ENCODE measurements at regions not wholly inside any gene's neighbourhood (a gene's known extent, or its start where the extent isn't known, plus 50 kb on each side); places are given as distances from the start of the nearest gene placed in this dataset.

DNA sequence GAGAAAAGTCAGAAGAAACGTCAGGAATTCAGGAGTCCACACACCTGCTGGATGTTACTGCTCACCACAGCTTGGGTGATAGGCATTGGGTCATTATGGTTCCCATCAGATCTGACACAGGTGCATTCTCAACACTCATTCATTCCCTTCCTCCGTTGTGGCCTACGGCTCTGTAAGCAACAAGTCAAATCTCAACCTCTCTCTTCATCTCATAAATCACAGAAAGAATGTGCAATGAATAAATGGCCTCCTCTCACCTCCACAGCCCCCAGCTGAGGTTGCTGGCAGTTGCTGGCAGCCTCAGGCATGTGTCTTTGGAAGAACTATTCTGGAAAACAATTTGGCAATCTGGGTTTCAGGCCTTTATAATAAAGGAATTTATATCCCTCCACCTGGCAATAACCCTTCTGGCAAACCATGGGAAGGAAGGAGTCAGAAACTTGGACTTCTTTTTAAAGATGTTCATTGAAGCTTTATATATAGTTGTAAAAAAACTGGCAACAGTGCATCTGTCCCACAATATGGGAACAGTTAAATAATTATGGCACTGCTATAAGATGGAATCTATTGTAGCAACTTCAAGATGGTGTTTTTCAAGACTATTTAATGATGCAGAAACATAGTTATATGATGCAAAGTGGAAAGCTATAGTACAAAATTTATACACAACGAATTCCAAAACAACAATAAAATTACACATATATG is 175.4 kb downstream of the ANAPC1 start:
- H3K4me3 ChIP-seq (replicated peaks; ENCODE audit: insufficient read depth, low read length), result no peak overlapping the region
- TF ChIP-seq, protein P1, sequence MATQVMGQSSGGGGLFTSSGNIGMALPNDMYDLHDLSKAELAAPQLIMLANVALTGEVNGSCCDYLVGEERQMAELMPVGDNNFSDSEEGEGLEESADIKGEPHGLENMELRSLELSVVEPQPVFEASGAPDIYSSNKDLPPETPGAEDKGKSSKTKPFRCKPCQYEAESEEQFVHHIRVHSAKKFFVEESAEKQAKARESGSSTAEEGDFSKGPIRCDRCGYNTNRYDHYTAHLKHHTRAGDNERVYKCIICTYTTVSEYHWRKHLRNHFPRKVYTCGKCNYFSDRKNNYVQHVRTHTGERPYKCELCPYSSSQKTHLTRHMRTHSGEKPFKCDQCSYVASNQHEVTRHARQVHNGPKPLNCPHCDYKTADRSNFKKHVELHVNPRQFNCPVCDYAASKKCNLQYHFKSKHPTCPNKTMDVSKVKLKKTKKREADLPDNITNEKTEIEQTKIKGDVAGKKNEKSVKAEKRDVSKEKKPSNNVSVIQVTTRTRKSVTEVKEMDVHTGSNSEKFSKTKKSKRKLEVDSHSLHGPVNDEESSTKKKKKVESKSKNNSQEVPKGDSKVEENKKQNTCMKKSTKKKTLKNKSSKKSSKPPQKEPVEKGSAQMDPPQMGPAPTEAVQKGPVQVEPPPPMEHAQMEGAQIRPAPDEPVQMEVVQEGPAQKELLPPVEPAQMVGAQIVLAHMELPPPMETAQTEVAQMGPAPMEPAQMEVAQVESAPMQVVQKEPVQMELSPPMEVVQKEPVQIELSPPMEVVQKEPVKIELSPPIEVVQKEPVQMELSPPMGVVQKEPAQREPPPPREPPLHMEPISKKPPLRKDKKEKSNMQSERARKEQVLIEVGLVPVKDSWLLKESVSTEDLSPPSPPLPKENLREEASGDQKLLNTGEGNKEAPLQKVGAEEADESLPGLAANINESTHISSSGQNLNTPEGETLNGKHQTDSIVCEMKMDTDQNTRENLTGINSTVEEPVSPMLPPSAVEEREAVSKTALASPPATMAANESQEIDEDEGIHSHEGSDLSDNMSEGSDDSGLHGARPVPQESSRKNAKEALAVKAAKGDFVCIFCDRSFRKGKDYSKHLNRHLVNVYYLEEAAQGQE (IDR thresholded peaks at IDR 0.05; ENCODE audit: insufficient replicate concordance, low read depth), result no peak
- no peak for TF ChIP-seq SPI1 (IDR thresholded peaks at IDR 0.05; ENCODE audit: borderline replicate concordance, low read depth)
- TF ChIP-seq, protein P2, sequence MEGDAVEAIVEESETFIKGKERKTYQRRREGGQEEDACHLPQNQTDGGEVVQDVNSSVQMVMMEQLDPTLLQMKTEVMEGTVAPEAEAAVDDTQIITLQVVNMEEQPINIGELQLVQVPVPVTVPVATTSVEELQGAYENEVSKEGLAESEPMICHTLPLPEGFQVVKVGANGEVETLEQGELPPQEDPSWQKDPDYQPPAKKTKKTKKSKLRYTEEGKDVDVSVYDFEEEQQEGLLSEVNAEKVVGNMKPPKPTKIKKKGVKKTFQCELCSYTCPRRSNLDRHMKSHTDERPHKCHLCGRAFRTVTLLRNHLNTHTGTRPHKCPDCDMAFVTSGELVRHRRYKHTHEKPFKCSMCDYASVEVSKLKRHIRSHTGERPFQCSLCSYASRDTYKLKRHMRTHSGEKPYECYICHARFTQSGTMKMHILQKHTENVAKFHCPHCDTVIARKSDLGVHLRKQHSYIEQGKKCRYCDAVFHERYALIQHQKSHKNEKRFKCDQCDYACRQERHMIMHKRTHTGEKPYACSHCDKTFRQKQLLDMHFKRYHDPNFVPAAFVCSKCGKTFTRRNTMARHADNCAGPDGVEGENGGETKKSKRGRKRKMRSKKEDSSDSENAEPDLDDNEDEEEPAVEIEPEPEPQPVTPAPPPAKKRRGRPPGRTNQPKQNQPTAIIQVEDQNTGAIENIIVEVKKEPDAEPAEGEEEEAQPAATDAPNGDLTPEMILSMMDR (IDR thresholded peaks at IDR 0.05; ENCODE audit: insufficient read depth, low read length), result no peak
- H3K27ac ChIP-seq (replicated peaks), result no peak overlapping the region
- DNase-seq (ENCODE audit: low read depth in 1 of 2, low spot score in 1 of 2), result no peak
- no peaks in the 10 kb centered on the region for H3K27me3 ChIP-seq (ENCODE audit: insufficient read depth, poor library complexity, severe bottlenecking)

DNA sequence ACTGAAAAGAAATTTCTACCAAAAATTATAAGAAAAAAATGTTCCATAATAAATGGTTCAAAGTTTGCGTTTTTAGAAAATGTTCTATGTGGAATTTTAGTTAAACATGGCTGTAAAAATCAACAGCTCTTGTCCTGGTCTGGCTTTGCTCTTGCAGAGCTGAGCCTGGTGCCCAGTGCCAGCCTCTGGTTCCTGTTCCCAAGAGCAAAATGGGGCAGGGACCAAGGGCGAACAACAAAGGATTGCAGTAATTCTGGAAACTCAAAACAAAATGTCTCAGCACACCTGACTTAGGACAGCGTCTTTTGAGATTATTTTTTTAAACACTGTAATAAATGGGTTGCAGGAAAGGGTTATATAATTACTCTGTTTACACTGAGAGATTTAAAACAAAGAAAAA is 174.7 kb downstream of the ANAPC1 start:
- no peak for DNase-seq (ENCODE audit: low read depth in 1 of 2, low spot score in 1 of 2)
- H3K4me3 ChIP-seq (replicated peaks; ENCODE audit: insufficient read depth, low read length), result no peak overlapping the region
- H3K27me3 ChIP-seq (ENCODE audit: insufficient read depth, poor library complexity, severe bottlenecking), result no peaks in the 10 kb centered on the region
- TF ChIP-seq, protein P1 (IDR thresholded peaks at IDR 0.05; ENCODE audit: insufficient replicate concordance, low read depth), result no peak
- no peak overlapping the region for H3K27ac ChIP-seq (replicated peaks)

DNA sequence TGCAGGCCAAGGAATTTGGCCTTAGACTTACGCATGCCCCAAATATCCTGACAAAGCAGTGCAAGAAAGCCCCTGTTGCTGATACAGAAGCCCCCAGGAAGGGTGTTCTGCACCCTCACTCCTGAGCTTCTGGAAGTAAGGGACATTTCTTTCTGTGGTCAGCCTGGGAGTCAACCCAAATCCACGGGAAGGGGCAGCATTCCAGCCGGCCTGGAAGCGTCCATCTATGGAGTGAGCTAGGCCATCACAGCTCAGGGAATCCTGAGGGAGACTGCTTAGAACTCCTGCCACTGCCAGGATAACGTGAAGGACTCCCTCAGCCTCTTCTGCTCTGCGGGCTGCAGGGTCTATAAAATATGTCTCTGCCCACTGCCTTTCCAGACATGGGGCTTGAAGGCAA is 173.9 kb downstream of the ANAPC1 start:
- TF ChIP-seq, protein P2 (IDR thresholded peaks at IDR 0.05; ENCODE audit: insufficient read depth, low read length), result no peak
- TF ChIP-seq GABPA (IDR thresholded peaks at IDR 0.05; ENCODE audit: low read depth) (no peak), POLR2AphosphoS5 (IDR thresholded peaks at IDR 0.05; ENCODE audit: low read depth) (no peak), SPI1 (IDR thresholded peaks at IDR 0.05; ENCODE audit: borderline replicate concordance, low read depth) (no peak)
- TF ChIP-seq, protein P1 (IDR thresholded peaks at IDR 0.05; ENCODE audit: insufficient replicate concordance, low read depth), result no peak
- Histone ChIP-seq H3K4me3 (replicated peaks; ENCODE audit: insufficient read depth, low read length) (no peak overlapping the region), H3K27me3 (ENCODE audit: insufficient read depth, poor library complexity, severe bottlenecking) (no peaks in the 10 kb centered on the region), H3K27ac (replicated peaks) (no peak overlapping the region)
- no peak for DNase-seq (ENCODE audit: low read depth in 1 of 2, low spot score in 1 of 2)
